ENCODE measurements at regions not wholly inside any gene's neighbourhood (a gene's known extent, or its start where the extent isn't known, plus 50 kb on each side); places are given as distances from the start of the nearest gene placed in this dataset.
"Not testable (repeated sequence)": the region's sequence is repeated elsewhere in the genome, so short reads cannot be mapped to it uniquely, and the experiment has no call there.

DNA sequence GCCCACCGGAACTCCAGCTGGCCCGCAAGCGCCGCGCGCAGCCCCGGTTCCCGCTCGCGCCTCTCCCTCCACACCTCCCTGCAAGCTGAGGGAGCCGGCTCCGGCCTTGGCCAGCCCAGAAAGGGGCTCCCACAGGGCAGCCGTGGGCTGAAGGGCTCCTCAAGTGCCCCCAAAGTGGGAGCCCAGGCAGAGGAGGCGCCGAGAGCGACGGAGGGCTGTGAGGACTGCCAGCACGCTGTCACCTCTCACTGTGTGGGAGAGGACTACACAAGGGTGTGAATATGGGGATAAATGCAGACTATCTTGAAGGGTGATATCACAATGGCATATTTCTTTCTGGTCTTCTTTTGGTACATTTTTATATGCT is 158.3 kb upstream of the PPP1R3A start:
- DNase-seq = not testable (repeated sequence)

DNA sequence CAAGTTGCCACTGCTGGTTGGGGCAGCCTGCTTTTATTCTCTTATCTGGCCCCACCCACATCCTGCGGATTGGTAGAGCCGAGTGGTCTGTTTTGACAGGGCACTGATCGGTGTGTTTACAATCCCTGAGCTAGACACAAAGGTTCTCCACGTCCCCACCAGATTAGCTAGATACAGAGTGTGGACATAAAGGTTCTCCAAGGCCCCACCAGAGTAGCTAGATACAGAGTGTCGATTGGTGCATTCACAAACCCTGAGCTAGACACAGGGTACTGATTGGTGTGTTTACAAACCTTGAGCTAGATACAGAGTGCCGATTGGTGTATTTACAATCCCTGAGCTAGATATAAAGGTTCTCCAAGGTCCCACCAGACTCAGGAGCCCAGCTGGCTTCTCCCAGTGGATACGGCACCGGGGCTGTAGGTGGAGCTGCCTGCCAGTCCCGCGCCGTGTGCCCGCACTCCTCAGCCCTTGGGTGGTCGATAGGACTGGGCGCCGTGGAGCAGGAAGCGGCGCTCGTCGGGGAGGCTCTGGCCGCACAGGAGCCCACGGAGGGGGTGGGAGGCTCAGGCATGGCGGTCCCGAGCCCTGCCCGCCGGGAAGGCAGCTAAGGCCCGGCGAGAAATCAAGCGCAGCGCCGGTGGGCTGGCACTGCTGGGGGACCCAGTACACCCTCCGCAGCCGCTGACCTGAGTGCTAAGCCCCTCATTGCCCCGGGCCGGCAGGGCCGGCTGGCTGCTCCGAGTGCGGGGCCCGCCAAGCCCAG is 157.8 kb upstream of the PPP1R3A start:
- DNase-seq = not testable (repeated sequence)

DNA sequence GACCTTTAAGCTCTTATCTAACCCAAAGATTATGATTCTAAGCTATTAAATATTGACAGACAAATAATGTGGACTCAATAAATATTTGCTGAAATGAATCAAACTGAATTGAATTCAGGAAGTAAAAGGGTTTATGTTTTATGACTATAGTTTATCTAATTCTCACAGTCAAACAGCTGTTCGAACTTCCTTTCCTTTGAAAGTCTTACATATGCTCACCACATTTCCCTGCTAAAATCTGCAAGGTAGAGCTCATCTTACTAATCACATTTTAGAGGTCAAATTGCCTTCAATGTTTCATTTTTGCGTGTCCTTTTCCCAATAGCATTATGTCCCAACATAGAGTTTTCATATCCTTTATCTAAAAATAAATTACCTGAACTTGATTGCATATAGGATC is 154.9 kb upstream of the PPP1R3A start:
- DNase-seq = no peak

DNA sequence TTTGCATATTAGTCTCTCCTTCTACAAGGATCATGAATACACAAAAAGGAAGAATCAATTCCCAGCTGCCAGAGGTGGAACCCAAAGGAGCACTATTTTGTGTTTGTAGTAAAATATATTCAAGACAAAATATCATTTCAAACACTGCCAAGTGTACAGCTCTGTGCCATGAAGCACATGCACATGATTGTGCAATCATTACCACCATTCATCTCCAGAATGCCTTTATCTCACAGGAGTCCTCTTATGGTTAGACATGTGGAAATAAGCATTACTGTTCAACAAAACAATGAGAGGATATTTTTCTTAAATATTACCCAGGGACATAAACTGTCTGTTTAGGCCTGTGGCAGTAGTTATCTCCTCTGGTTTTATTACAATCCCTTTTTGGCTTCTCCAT is 151.4 kb upstream of the PPP1R3A start:
- DNase-seq = no peak

DNA sequence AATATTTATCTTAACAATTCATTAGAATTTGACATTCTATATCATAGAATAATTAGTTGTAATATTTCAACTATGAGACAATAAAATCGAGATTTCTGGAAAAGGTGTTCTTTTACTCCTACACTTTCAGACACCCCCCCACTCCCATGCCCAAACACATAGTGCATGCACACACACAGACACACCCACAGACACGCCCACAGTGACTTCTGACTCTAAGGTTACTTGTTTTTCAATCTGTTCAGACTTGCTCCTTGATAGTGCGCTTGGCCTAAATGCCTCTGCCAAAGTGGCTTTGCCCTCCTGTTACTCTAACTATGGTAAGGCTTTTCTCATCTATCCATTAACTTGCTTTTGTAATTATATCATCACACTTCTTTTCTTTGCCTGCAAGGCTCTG is 144.0 kb upstream of the PPP1R3A start:
- no peak for DNase-seq

DNA sequence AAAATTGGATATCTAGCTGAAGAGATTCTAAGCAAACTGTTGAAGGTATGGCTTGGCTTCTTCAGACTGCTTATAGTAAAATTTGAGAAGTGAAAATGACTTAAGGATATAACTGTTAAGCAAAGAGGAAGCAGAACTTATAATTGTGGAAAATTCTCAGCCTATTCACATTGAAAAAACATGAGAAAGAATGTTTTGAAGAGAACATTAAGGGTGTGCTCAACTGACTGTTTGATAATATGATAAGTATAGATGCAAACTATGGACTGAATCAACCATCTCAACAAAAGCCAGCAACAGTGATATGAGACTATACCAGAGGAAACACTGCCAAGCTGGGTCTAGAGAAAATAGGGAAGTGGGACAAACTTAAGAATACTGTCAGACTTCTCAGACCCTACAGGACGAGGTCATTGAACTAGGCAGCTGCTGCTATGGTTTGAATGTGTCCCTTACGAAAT is 133.1 kb upstream of the PPP1R3A start:
- DNase-seq = no peak

DNA sequence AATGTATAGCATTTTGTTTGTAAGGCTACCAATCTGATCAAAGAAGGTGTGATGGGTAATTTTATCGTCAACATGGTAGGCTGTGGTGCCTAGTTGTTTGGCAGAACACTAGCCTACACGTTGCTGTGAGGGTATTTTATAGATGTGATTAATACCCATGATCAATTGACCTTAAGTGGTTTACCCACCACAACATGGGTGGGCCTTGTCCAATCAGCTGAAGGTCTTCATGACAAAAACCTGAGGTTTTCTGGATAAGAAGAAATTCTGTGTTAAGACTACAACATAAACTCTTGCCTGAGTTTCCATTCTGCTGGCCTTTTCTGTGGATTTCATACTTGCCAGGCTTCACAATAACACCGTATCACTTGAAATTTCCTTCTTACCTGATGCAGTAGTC is 131.8 kb upstream of the PPP1R3A start:
- no peak for DNase-seq

DNA sequence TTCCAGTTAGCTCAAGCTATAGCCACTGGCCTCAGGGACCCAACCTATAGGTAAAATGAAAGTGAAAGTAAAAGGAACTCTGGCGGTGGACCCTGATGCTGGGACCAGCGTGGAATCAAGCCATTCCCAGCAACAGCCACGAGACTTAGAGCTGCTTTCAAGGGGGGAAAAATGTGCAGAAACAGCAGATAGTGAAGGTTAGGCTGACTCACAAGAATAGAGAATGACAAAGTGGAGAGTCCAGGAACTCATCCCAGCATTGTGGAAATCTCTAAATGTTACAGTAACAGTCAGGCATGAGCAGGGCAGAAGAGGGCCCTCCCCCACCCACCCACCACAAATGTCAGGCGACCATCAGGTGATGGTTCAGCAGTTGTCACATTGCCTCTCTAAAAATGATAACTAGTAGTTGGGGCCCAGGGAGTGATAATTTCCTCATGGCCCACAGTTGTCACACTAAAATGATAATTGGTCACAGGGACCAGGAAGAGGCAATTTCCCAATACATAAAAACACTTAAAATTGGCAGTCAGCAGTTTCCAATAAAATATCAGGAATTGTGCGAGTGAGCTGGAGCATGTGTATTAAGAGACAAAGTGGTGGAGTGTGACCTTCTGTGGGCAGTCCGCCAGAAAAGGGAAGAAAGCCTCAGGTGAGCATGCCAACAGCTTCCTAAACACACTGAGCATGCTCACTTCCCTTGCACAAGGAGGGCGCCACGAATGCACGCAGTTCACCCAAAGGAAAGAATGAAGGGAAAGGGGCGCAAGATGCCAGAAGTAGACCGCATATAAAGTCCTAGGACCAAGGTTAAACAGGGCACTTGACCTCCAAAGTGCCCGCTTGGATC is 129.8 kb upstream of the PPP1R3A start:
- DNase-seq = no peak

DNA sequence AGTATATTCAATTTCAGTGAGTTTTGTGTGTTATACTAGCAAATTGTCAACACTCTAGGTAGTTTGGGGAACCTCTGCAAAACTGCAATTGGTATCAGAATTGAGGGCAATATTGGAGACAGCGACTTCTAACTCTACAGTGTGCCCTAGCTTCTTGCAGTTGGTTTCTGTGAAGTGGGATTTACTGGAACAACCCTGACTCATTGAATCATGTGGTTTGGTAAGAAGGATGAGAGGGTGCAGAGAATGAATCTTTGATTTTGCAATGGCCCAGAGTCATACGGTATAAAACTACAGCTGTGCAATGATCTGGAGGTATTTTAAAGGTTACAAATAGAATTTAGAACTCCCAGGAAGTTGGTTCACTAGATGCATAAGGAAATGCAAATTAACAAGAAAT is 129.1 kb upstream of the PPP1R3A start:
- no peak for DNase-seq

DNA sequence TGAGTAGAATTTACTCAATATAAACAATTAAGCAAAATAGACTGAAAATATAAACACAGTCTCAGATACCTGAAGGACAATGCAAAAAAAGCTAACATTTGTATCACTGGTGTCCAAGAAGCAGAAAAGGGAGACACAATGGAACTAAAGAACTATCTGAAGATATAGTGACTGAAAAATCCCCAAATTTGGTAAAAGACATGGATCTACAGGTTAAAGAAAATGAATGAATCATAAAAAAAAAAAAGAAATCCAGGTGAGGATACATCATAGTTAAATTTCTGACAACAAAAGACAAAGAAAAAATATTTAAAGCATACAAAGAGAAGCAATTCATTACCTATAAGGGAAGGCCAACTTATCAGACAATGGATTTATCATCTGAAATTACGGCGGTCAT is 114.7 kb upstream of the PPP1R3A start:
- DNase-seq = no peak

DNA sequence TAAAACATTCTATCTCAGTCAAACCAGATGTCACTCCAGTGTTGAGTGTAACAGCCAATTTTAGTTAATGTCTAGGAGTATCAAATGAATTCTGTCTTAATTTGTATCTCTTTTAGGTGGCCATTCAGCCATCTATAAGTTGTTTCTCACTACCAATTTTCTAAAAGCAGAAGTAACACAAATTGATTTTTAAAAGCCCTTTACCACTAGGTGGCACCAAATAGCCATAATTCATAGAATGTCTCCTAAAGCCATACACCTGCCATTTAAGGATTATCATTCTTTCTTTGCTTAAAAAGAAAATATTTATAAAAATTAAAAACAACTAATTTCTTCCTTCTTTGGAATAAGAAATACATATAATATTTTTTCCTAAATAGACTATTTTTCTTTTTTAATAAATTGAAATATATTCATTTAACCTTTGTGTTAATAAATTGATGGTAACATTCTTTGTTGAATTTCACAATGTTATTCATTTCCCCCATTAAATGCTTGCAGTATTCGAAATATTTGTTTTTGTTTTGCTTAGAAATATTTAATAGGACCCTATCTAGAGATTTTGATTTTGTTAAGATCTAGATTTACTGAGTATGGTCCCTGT is 107.8 kb upstream of the PPP1R3A start:
- peak; percentile 2 for DNase-seq

DNA sequence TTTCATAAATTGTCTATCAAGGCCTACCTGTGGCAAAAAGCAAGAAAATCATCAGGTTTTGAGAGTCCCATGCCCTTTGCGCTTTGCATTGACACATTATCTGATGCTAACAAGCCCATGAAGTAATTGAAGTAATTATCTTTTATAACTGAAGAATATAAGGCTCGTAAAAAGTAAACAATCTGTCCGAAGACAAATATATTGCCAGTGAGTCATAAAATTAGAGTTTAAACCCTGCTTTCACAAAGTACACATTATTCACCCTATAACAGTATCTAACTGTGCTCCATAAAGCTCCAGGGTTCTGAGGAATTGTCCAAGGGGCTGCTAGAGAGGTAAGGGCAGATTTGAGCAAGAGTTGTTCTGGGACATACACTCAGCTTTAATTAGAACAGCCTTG is 102.3 kb upstream of the PPP1R3A start:
- DNase-seq = no peak

DNA sequence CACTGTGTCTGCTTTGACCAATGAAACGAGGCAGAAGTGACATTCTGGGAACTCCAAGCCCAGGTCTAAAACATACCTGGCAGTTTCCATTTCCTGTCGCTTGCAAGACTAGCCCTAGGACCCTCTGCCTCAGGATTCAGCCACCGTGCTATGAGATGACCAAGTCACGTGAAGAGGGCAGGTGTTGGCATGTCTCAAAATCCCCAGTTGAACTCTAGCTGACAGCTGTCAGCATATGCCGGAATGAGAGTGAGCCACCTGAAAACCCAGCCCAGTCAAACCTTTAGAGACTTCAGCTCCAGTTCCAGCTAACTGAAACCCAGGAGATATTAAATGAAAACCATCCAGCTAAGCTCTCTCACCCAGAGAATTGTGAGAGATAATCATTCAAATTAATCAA is 89.9 kb upstream of the PPP1R3A start:
- DNase-seq = no peak

DNA sequence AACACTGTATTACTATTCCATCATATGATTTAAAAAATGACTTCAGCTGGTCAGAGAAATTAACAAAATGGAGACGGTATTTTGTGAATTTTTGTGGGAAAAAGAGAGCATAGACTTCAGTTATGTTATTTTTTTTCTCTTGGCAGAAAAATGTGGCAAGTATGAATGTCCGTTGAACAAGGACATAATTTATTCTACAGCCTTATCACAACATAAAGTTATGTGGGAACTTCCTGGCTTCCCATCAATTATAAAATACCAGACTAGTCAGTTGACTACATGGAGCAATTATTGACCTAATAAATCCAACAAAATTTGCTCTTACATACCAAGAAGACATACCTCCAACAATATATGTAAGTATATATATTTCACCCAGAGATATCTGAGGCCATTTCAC is 88.6 kb upstream of the PPP1R3A start:
- no peak for DNase-seq

DNA sequence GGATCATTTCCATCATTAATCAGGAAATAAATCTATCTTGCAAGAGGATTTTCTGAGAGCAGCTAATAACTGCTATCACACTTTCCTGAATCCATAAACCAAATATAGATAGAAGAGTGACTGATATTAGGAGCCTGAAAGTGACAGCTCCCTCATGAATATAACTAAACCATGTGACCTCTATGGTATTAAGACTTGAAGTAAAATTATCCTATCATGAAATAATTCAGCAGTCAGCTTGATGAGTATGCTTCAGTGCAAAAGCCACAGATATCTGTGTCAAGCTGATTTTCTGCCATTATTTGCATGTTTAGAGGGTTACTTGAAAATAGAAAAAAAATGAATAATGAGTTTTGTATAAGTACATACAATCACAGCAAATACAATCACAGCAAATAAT is 80.1 kb upstream of the PPP1R3A start:
- no peak for DNase-seq

DNA sequence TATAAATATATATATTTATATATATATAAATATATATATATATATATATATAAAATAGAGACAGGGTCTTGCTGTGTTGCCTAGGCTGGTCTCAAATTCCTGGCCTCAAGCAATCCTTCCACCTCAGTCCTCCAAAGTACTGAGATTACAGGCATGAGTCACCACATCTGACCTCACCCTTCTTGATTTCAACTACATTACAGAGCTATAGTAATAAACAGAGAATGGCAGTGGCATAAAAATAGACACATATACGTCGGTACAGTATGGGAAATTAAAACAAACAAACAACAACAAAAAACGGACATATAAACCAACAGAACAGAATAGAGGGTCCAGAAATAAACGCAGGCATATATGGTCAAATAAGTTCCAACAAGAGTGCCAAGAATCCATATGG is 77.6 kb upstream of the PPP1R3A start:
- DNase-seq = no peak

DNA sequence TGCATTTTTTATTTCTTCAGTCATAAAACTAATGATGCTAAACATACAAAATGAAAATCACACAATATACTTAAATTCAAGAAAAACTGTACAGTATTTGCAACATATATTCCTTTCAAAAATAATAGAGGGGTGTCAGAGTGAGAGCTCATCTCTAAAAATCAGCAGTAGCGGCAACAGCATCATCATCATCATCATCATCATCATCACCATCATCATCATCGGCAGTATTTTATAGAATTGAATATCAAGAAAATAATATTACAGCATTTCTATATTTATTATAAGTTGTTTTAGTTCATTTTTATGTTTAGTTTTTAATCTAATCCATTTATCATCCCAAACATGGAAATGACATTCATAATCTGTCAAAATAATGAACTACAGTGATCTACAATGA is 67.4 kb upstream of the PPP1R3A start:
- DNase-seq = no peak

DNA sequence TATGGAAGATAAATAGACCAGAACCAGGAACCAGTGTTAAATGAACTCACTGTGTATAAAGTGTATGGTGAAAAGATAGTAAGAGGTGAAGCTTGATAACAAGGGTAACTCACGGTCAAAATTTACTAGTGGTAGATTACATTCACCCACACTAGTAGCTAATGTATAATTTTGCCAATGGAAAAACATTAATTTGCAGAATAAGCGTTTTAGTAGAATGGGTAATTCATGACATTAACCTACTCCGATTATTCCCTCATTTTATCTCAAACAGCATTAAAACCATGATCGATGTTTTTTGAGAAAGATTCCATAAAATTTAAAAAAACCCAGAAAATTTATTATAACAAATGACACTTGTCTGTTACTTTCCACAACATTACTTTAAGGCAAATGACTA is 57.7 kb upstream of the PPP1R3A start:
- no peak for DNase-seq

DNA sequence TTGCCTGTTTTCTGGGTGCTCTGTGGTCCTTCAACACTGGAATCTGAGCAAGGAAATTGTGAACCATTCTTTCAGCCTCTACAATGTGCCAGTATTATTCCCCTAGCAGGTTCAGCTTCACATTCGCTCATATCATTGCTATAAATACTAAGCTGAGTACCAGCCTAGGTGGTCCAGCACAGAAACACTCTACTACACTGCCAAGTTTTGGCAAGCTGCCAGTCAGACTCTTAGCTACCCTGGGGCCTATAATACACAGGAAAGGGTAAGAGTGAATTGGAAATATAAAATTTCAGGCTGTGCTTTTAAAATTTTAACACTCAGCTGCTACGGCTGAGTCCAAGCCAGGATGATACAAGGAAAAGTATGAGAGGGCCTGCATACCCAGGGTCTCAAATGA is 49.9 kb upstream of the PPP1R3A start:
- no peak for DNase-seq

Measured in stimulated activated CD4-positive, alpha-beta T cell treated with anti-CD3 and anti-CD28 coated beads, Interleukin-15, amount 100 ng/mL, for 24 hours (primary cell).